ENCODE measurements at regions not wholly inside any gene's neighbourhood (a gene's known extent, or its start where the extent isn't known, plus 50 kb on each side); places are given as distances from the start of the nearest gene placed in this dataset.
A peak's percentile ranks its signal among the peaks of the same experiment; 100 is the strongest.

DNA sequence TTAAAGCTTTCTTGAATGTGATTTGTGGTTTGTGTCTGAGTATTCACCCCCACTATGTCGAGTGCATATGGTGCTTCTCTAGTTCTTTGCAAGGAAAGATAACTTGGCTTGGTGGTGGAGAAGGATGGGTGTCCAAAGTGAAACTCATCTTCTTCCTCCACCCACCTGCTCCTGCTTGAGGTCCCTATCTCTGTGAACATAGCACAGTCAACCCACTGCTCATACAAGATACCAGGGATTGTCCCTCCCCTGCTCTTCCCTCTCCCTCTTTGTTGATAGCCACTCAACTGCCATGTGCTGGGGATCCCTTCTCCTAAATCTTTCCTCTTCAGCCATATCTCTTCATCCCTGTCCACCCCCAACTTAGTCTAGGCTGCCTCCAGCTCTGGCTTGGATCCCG lies 176.5 kb downstream of the ASCL4 start:
- Mint-ChIP-seq H3K4me1 (ENCODE audit: low read depth) (no peaks in the 10 kb centered on the region), H3K27me3 (peaks cover 54% of the 10 kb centered on the region), H3K27ac (no peak overlapping the region), H3K9me3 (ENCODE audit: low read depth) (no peaks in the 10 kb centered on the region), H3K36me3 (ENCODE audit: insufficient read depth) (no peaks in the 10 kb centered on the region), H3K4me3 (ENCODE audit: low read depth) (no peak overlapping the region)
- no peak for DNase-seq (ENCODE audit: low spot score, unreplicated experiment)
- no peak for TF ChIP-seq CTCF (IDR thresholded peaks at IDR 0.05; ENCODE audit: unreplicated experiment)

- Mint-ChIP-seq H3K4me1 (ENCODE audit: low read depth) (no peaks in the 10 kb centered on the region), H3K4me3 (ENCODE audit: low read depth) (no peak overlapping the region), H3K9me3 (ENCODE audit: low read depth) (no peaks in the 10 kb centered on the region), H3K27me3 (peaks cover 52% of the 10 kb centered on the region), H3K27ac (no peak overlapping the region), H3K36me3 (ENCODE audit: insufficient read depth) (no peaks in the 10 kb centered on the region)
- DNase-seq (ENCODE audit: low spot score, unreplicated experiment), result peak; percentile 39
- TF ChIP-seq CTCF (IDR thresholded peaks at IDR 0.05; ENCODE audit: unreplicated experiment), result no peak
These were observed 173.0 kb upstream of the WSCD2 start for GRCh38 chr12:107955966-107956643.

DNA sequence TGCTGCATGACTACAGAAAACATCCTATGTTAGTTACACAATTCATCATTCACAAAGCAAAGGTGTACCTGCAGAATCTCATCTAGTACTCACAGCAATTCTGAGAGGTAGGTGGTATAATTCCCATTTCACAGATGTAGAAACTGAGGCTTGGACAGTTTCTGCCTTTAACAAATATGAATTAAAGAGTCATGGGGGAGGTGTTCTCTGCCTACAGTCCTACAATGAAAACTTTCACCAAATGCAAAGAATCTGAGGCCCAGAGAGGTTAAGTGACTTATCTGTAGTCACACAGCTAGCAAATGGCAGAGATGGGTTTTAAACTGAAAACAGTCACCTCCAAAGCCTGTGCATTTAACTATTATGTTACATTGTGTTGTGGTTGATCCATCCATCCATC lies 171.6 kb upstream of the WSCD2 start:
- Mint-ChIP-seq H3K4me3 (ENCODE audit: low read depth) (no peak overlapping the region), H3K36me3 (ENCODE audit: insufficient read depth) (no peaks in the 10 kb centered on the region), H3K27ac (no peak overlapping the region), H3K9me3 (ENCODE audit: low read depth) (no peaks in the 10 kb centered on the region), H3K4me1 (ENCODE audit: low read depth) (no peaks in the 10 kb centered on the region), H3K27me3 (peaks cover 46% of the 10 kb centered on the region)
- TF ChIP-seq CTCF (IDR thresholded peaks at IDR 0.05; ENCODE audit: unreplicated experiment), result no peak
- no peak for DNase-seq (ENCODE audit: low spot score, unreplicated experiment)

DNA sequence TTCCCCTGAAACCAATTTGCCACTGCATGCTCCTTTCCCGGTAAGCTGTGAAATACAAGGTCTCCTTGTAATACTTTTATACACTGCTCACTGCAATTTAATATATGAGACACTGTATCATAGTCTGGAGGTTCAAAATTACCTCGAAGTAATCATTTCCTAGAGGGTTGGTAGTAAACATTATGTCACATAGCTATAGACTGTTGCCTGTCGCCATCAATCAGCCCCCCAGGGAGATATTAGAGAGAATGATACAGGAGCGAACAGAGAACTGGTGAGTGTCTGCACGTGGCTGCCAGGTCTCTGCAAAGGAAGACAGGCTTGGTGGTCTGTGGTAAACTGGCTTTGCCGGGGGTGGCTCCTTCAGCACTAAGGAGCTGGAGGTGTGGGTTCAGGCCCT lies 165.5 kb upstream of the WSCD2 start:
- Mint-ChIP-seq H3K4me3 (ENCODE audit: low read depth) (no peak overlapping the region), H3K9me3 (ENCODE audit: low read depth) (no peaks in the 10 kb centered on the region), H3K36me3 (ENCODE audit: insufficient read depth) (no peaks in the 10 kb centered on the region), H3K27ac (no peak overlapping the region), H3K27me3 (peaks cover 18% of the 10 kb centered on the region), H3K4me1 (ENCODE audit: low read depth) (no peaks in the 10 kb centered on the region)
- no peak for TF ChIP-seq CTCF (IDR thresholded peaks at IDR 0.05; ENCODE audit: unreplicated experiment)
- no peak for DNase-seq (ENCODE audit: low spot score, unreplicated experiment)

GRCh38 chr12:107967170-107967569 lies 161.9 kb upstream of the WSCD2 start:
- no peak overlapping the region for H3K27ac Mint-ChIP-seq
- peaks cover 21% of the 10 kb centered on the region for H3K27me3 Mint-ChIP-seq
- no peak for TF ChIP-seq CTCF (IDR thresholded peaks at IDR 0.05; ENCODE audit: unreplicated experiment)
- H3K36me3 Mint-ChIP-seq (ENCODE audit: insufficient read depth), result no peaks in the 10 kb centered on the region
- H3K4me1 Mint-ChIP-seq (ENCODE audit: low read depth), result no peaks in the 10 kb centered on the region
- H3K9me3 Mint-ChIP-seq (ENCODE audit: low read depth), result no peaks in the 10 kb centered on the region
- no peak for DNase-seq (ENCODE audit: low spot score, unreplicated experiment)
- H3K4me3 Mint-ChIP-seq (ENCODE audit: low read depth), result no peak overlapping the region
